K562 (cell line): ENCODE measurements at regions not wholly inside any gene's neighbourhood (a gene's known extent, or its start where the extent isn't known, plus 50 kb on each side); places are given as distances from the start of the nearest gene placed in this dataset.

Experiments used
- ATAC-seq: fragments of 200-7000 bp; cut with Tn5 transposase; 3 replicates; pipeline ENCODE4 v1.9.1; 2020; ENCODE audit warnings: moderate library complexity
- BruUV-seq: library from RNA; stranded (reverse); fragments of 400-500 nt; replicated peaks from 2 replicates; lab custom pipeline; 2021; lab: Mats Ljungman, UMichigan
- CTCF ChIA-PET: fragments of 300-600 bp; formaldehyde crosslinking; extraction: SDS; loops from one replicate; lab custom pipeline; 2021; ENCODE audit warnings: low intra/inter-chr PET ratio; lab: Yijun Ruan, JAX
- POLR2A ChIA-PET: fragments of 300-600, 350-650 bp; sonication (Branson Sonifier 250); formaldehyde crosslinking; extraction: SDS; loops from one replicate; lab custom pipeline; 2021; ENCODE audit warnings: antibody characterized with exemption, inconsistent platforms; lab: Yijun Ruan, JAX
- DNase-seq, 4 experiments: peaks; one replicate each; pipeline versions ENCODE4 v3.0.0 to v3.0.0-alpha.2; 2011 to 2018; ENCODE audit warnings: low spot score in 3 of 4, mixed read lengths in 3 of 4; ENCODE audit errors: extremely low read depth in 1 of 4
- FAIRE-seq: peaks from 2 replicates; lab custom pipeline; 2011; peaks lifted over from hg19 to GRCh38; lab: Jason Lieb, UNC
- H2AFZ ChIP-seq: 2 replicates; pipeline ENCODE4 v1.6.0; 2011; ENCODE audit warnings: low read depth, low read length, control low read depth, inconsistent platforms
- H3K27ac ChIP-seq: fragments of 200-600 bp; 3 replicates; pipeline ENCODE4 v1.8.0; 2011; ENCODE audit warnings: low read depth, mild to moderate bottlenecking, control low read depth, inconsistent platforms, low read length, moderate library complexity, mixed read lengths; ENCODE audit errors: extremely low read depth
- H3K27me3 ChIP-seq, 2 experiments: fragments of 300-600 bp in 1 of 2; 2 replicates in 1 of 2; 3 replicates in 1 of 2; pipeline versions ENCODE4 v1.6.0 to v1.8.0; 2011; ENCODE audit warnings: inconsistent platforms in 2 of 2, low read length in 2 of 2, mild to moderate bottlenecking in 1 of 2, mixed read lengths in 1 of 2, moderate library complexity in 1 of 2; ENCODE audit not compliant: control insufficient read depth in 2 of 2, insufficient read depth in 2 of 2
- H3K36me3 ChIP-seq: fragments of 300-600 bp; 3 replicates; pipeline ENCODE4 v1.8.0; 2011; ENCODE audit warnings: mild to moderate bottlenecking, low read length, inconsistent platforms; ENCODE audit not compliant: control insufficient read depth, insufficient read depth
- H3K4me1 ChIP-seq, 2 experiments: fragments of 200-600 bp in 1 of 2; replicated peaks in 1 of 2; 2 replicates in 1 of 2; 3 replicates in 1 of 2; pipeline versions ENCODE4 v1.5.1 to v1.8.0; 2011; ENCODE audit warnings: inconsistent platforms in 2 of 2, low read length in 2 of 2, mild to moderate bottlenecking in 1 of 2, mixed read lengths in 1 of 2, moderate library complexity in 1 of 2; ENCODE audit not compliant: control insufficient read depth in 2 of 2, insufficient read depth in 2 of 2
- H3K4me2 ChIP-seq: 2 replicates; pipeline ENCODE4 v1.6.1; 2011; ENCODE audit warnings: low read length, control low read depth, inconsistent platforms, mixed read lengths; ENCODE audit not compliant: insufficient read depth
- H3K4me3 ChIP-seq: fragments of 200-600 bp; sonication (generic), shearing (Covaris generic); 2 replicates; pipeline ENCODE4 v1.5.1; 2016; ENCODE audit warnings: control low read depth, inconsistent platforms
- H3K79me2 ChIP-seq: fragments of 200-600 bp; 3 replicates; pipeline ENCODE4 v1.8.0; 2011; ENCODE audit warnings: low read length, inconsistent platforms; ENCODE audit not compliant: control insufficient read depth, insufficient read depth
- H3K9ac ChIP-seq, 2 experiments: 2 replicates each; pipeline versions ENCODE4 v1.6.0 to v1.6.1; 2011; ENCODE audit warnings: low read depth in 2 of 2, low read length in 2 of 2, control low read depth in 1 of 2, inconsistent platforms in 1 of 2, mild to moderate bottlenecking in 1 of 2, mixed read lengths in 1 of 2; ENCODE audit not compliant: insufficient read depth in 1 of 2
- H3K9me1 ChIP-seq: one replicate; pipeline ENCODE4 v1.6.0; 2011; ENCODE audit warnings: inconsistent platforms, mild to moderate bottlenecking, low read length, moderate library complexity; ENCODE audit not compliant: control insufficient read depth, insufficient read depth
- H3K9me3 ChIP-seq: replicated peaks from 2 replicates; pipeline ENCODE4 v1.5.1; 2011; ENCODE audit warnings: low read depth, low read length, inconsistent platforms; ENCODE audit not compliant: control insufficient read depth, insufficient read depth
- H4K20me1 ChIP-seq: replicated peaks from 2 replicates; pipeline ENCODE4 v1.6.1; 2011; ENCODE audit warnings: low read length, inconsistent platforms, mixed read lengths; ENCODE audit not compliant: control insufficient read depth, insufficient read depth
- POLR3G ChIP-seq: IDR thresholded peaks from 2 replicates; pipeline ENCODE4 v1.6.1; 2011; ENCODE audit not compliant: insufficient read length, insufficient replicate concordance; ENCODE audit errors: extremely low read depth
- SP2 ChIP-seq: IDR thresholded peaks from 2 replicates; pipeline ENCODE4 v1.6.1; 2011; ENCODE audit warnings: mild to moderate bottlenecking, low read depth, low read length, moderate library complexity; ENCODE audit not compliant: poor library complexity, severe bottlenecking; ENCODE audit errors: extremely low read depth
- WGBS: fragments of 100-300 bp; shearing (Covaris generic); methylation state at CpG from one replicate; pipeline ENCODE4 v1.1.6; 2016; ENCODE audit warnings: low coverage, mixed read lengths; ENCODE audit not compliant: insufficient coverage; ENCODE audit errors: missing lambda C conversion rate; 5-methylcytosine and 5-hydroxymethylcytosine counted together
- in situ Hi-C: fragments of 300-500 bp; cut with MboI; formaldehyde crosslinking; loops from 4 replicates; pipeline ENCODE4 v1.15.0; 2018; ENCODE audit warnings: inconsistent platforms, mixed read lengths
- intact Hi-C: fragments of 100-400 bp; cut with micrococcal nuclease; formaldehyde crosslinking; loops from 2 replicates; pipeline ENCODE4 v1.14.2; 2022
- TF ChIP-seq, protein P1 (sequence below), 3 experiments: fragments of 200-800 bp in 1 of 3; fragments of 250-450 bp in 1 of 3; fragments of 450-650 bp in 1 of 3; sonication (Bioruptor Pico) in 1 of 3; sonication (Bioruptor generic) in 1 of 3; formaldehyde crosslinking in 1 of 3; IDR thresholded peaks; 2 replicates each; pipeline versions ENCODE4 v1.6.1 to v1.8.0; 2016 to 2022; ENCODE audit warnings: mild to moderate bottlenecking in 2 of 3, missing genetic modification characterization in 2 of 3, missing compliant biosample characterization in 1 of 3, moderate library complexity in 1 of 3

- DNase-seq (no peak), ATAC-seq (no peak), FAIRE-seq (no peak)
- Histone ChIP-seq H3K4me3 (no peak overlapping the region), H3K79me2 (no peaks in the 10 kb centered on the region), H3K4me1 (no peaks in the 10 kb centered on the region), H3K9ac (no peak overlapping the region), H3K9me3 (no peaks in the 10 kb centered on the region), H3K27me3 (no peaks in the 10 kb centered on the region), H3K36me3 (no peaks in the 10 kb centered on the region), H4K20me1 (no peaks in the 10 kb centered on the region), H3K9me1 (no peaks in the 10 kb centered on the region), H2AFZ (no peak overlapping the region), H3K27ac (no peak overlapping the region), H3K4me2 (no peak overlapping the region)
- 2% methylated on average over 4 of the region's 4 CpGs for WGBS
- BruUV-seq = no TSS peak
- TF ChIP-seq, protein P1, sequence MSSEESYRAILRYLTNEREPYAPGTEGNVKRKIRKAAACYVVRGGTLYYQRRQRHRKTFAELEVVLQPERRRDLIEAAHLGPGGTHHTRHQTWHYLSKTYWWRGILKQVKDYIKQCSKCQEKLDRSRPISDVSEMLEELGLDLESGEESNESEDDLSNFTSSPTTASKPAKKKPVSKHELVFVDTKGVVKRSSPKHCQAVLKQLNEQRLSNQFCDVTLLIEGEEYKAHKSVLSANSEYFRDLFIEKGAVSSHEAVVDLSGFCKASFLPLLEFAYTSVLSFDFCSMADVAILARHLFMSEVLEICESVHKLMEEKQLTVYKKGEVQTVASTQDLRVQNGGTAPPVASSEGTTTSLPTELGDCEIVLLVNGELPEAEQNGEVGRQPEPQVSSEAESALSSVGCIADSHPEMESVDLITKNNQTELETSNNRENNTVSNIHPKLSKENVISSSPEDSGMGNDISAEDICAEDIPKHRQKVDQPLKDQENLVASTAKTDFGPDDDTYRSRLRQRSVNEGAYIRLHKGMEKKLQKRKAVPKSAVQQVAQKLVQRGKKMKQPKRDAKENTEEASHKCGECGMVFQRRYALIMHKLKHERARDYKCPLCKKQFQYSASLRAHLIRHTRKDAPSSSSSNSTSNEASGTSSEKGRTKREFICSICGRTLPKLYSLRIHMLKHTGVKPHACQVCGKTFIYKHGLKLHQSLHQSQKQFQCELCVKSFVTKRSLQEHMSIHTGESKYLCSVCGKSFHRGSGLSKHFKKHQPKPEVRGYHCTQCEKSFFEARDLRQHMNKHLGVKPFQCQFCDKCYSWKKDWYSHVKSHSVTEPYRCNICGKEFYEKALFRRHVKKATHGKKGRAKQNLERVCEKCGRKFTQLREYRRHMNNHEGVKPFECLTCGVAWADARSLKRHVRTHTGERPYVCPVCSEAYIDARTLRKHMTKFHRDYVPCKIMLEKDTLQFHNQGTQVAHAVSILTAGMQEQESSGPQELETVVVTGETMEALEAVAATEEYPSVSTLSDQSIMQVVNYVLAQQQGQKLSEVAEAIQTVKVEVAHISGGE (CRISPR knock-in tag; IDR thresholded peaks at IDR 0.05) = peak in 1 of 3 experiments; percentile 80; a peak in 2 of 6 replicates
- TF ChIP-seq SP2 (no peak), POLR3G (no peak)
- ChIA-PET POLR2A (no interaction called here), CTCF (no interaction called here)
- in situ Hi-C loops (no loop called here), intact Hi-C loops (no loop called here)
Observed at GRCh38 chr20:54416770-54417169, 58.6 kb upstream of the DOK5 start.
